IMR-90 (cell line): ENCODE measurements at regions not wholly inside any gene's neighbourhood (a gene's known extent, or its start where the extent isn't known, plus 50 kb on each side); places are given as distances from the start of the nearest gene placed in this dataset.

Experiments used
- CEBPB ChIP-seq: IDR thresholded peaks from 2 replicates; pipeline ENCODE4 v1.6.1; 2012; ENCODE audit warnings: low read depth, low read length, improper control_type of control experiment
- CTCF ChIP-seq: conservative IDR thresholded peaks from 2 replicates; pipeline ENCODE4 v1.5.1; 2012; ENCODE audit warnings: mild to moderate bottlenecking, low read depth, low read length, improper control_type of control experiment
- ELK1 ChIP-seq: fragments of 150-350 bp; IDR thresholded peaks from 2 replicates; pipeline ENCODE4 v1.6.1; 2016; ENCODE audit warnings: low read depth, mild to moderate bottlenecking, low read length, moderate library complexity, borderline replicate concordance
- POLR2A ChIP-seq: IDR thresholded peaks from 2 replicates; pipeline ENCODE4 v1.6.1; 2012; ENCODE audit warnings: mild to moderate bottlenecking, low read depth, low read length
- RFX5 ChIP-seq: IDR thresholded peaks from 2 replicates; pipeline ENCODE4 v1.8.0; 2012; ENCODE audit warnings: low read depth, mild to moderate bottlenecking, low read length, moderate library complexity
- USF2 ChIP-seq: fragments of 150-350 bp; IDR thresholded peaks from 2 replicates; pipeline ENCODE4 v1.6.1; 2017; ENCODE audit warnings: mild to moderate bottlenecking, antibody characterized with exemption, low read length, low read depth

- TF ChIP-seq CTCF (no peak), POLR2A (no peak), ELK1 (no peak), USF2 (no peak), RFX5 (no peak), CEBPB (no peak)
These were observed 259.4 kb downstream of the TEX36 start for GRCh38 chr10:125423569-125423968.
